Transverse colon (tissue), 4 donors: ENCODE measurements at regions not wholly inside any gene's neighbourhood (a gene's known extent, or its start where the extent isn't known, plus 50 kb on each side); places are given as distances from the start of the nearest gene placed in this dataset.

Experiments
- DNase-seq: peaks from one replicate; pipeline ENCODE4 v3.0.0-alpha.2; 2019
- H3K27ac ChIP-seq, 4 donors: fragments of 200-600 bp; sonication (generic); 2 replicates each; pipeline ENCODE4 v1.5.1; 2016 to 2018; ENCODE audit warnings: inconsistent platforms in 4 of 4
- H3K27me3 ChIP-seq: fragments of 200-600 bp; sonication (generic); 2 replicates; pipeline ENCODE4 v1.5.1; 2017; ENCODE audit warnings: inconsistent platforms
- H3K36me3 ChIP-seq, 4 donors: fragments of 200-600 bp; sonication (generic); 2 replicates each; pipeline ENCODE4 v1.5.1; 2017 to 2019; ENCODE audit warnings: inconsistent platforms in 4 of 4
- H3K4me1 ChIP-seq, 4 donors: fragments of 200-600 bp; sonication (generic); 2 replicates each; pipeline ENCODE4 v1.5.1; 2017 to 2020; ENCODE audit warnings: inconsistent platforms in 4 of 4
- H3K4me3 ChIP-seq, 4 donors: fragments of 200-600 bp; sonication (generic); 1 replicate in 1 of 4; 2 replicates in 3 of 4; pipeline versions ENCODE4 v1.5.1 to v1.6.1; 2017 to 2019; ENCODE audit warnings: inconsistent platforms in 4 of 4
- H3K9me3 ChIP-seq, 2 donors: fragments of 200-600 bp; sonication (generic); 2 replicates each; pipeline ENCODE4 v1.5.1; 2017 to 2019; ENCODE audit warnings: inconsistent platforms in 2 of 2
- EP300 ChIP-seq: sonication (generic); formaldehyde crosslinking; IDR thresholded peaks from one replicate; pipeline ENCODE4 v1.6.1; 2017; ENCODE audit warnings: antibody characterized with exemption, low read depth
- POLR2A ChIP-seq: fragments of 450-650 bp; IDR thresholded peaks from one replicate; pipeline ENCODE4 v1.6.1; 2016; ENCODE audit warnings: antibody characterized with exemption, mild to moderate bottlenecking, moderate library complexity
- POLR2AphosphoS5 ChIP-seq, 3 donors: sonication (generic); formaldehyde crosslinking; IDR thresholded peaks; one replicate each; pipeline ENCODE4 v1.6.1; 2016; ENCODE audit warnings: antibody characterized with exemption in 3 of 3
- WGBS, 2 donors: methylation state at CpG; one replicate each; pipeline ENCODE4 v1.1.5; 2018; ENCODE audit warnings: low coverage in 1 of 2; 5-methylcytosine and 5-hydroxymethylcytosine counted together
- in situ Hi-C, 4 donors: fragments of 200-750 bp; cut with MboI; loops; one replicate each; pipeline versions ENCODE4 v1.15.0 to v1.15.1; 2017; ENCODE audit warnings: low sequenced_read_pairs in 3 of 4, low pct_ligation_motif_present in 1 of 4, low pct_unique_long_range_greater_than_20kb in 1 of 4
- intact Hi-C: fragments of 100-400 bp; cut with DNase I; formaldehyde crosslinking; loops from one replicate; pipeline ENCODE4 v1.15.1; 2023; ENCODE audit warnings: low total_unique reads
- TF ChIP-seq, protein P1 (sequence below), 5 experiments: fragments of 200-600 bp in 3 of 5; fragments of 450-650 bp in 2 of 5; sonication (generic) in 3 of 5; IDR thresholded peaks; 1 replicate in 2 of 5; 2 replicates in 3 of 5; pipeline ENCODE4 v1.5.1; 2016 to 2017; ENCODE audit warnings: antibody characterized with exemption in 5 of 5, inconsistent platforms in 3 of 5, mild to moderate bottlenecking in 2 of 5, moderate library complexity in 1 of 5

DNA sequence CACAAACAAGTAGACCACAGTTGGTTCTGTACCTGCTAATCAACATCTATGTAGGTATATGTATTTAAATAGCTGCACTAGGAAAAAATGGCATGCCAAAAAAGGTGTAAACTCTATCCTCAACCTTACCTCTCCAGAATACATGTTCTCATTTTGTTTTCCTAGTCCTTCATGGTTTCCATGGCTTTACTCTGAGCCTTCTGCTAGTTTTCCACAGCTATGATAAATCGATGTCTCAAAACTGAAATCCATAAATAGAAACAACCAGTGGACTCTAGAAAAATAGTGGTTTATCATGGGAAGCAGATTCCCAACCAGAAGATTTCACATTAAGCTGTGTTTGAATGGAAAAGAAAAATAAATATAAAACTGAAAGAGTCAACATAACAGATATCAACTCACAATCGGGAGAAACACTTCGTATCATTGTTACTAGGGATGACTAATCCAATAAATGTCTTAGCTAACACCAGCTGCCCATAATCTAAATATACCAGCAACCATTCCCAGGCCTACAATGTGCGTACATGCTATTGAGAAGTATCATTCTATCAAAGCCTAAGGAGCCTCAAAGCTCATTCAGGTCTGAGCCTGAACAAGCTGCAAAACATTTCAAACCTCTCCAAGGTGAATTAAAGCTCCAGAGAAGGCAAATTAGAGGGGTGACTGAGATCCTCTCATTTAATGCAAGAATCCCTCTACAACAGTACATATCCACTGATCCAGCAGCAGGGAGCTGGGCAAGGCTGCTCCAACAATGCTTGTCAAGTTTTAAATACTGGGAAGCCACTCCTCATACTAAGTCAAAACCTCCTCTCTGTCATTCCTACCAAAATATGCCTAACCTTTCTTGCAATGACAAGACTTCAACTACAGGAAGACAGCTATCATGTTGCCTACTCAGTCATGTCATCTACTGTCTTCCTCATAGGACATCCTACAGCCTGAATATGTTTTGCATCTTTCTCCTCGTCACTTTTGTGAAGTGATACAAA is 90.2 kb downstream of the KCTD12 start:
- H3K9me3 ChIP-seq = no peaks in the 10 kb centered on the region
- peaks cover 0 to 8% (median 0%) of the 10 kb centered on the region in 4 donors for H3K4me1 ChIP-seq
- 60 to 68% methylated on average over 4 to 5 of the region's 5 CpGs for WGBS, 2 donors
- no peak for TF ChIP-seq POLR2AphosphoS5 (IDR thresholded peaks at IDR 0.05)
- TF ChIP-seq, protein P1, sequence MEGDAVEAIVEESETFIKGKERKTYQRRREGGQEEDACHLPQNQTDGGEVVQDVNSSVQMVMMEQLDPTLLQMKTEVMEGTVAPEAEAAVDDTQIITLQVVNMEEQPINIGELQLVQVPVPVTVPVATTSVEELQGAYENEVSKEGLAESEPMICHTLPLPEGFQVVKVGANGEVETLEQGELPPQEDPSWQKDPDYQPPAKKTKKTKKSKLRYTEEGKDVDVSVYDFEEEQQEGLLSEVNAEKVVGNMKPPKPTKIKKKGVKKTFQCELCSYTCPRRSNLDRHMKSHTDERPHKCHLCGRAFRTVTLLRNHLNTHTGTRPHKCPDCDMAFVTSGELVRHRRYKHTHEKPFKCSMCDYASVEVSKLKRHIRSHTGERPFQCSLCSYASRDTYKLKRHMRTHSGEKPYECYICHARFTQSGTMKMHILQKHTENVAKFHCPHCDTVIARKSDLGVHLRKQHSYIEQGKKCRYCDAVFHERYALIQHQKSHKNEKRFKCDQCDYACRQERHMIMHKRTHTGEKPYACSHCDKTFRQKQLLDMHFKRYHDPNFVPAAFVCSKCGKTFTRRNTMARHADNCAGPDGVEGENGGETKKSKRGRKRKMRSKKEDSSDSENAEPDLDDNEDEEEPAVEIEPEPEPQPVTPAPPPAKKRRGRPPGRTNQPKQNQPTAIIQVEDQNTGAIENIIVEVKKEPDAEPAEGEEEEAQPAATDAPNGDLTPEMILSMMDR (IDR thresholded peaks at IDR 0.05) = no peak
- no peak for TF ChIP-seq POLR2A
- no peak for TF ChIP-seq EP300
- H3K27me3 ChIP-seq = no peaks in the 10 kb centered on the region
- H3K36me3 ChIP-seq = no peaks in the 10 kb centered on the region
- intact Hi-C loops = no loop called here
- DNase-seq = no peak
- no peak overlapping the region for H3K4me3 ChIP-seq
- H3K27ac ChIP-seq = no peak overlapping the region
- in situ Hi-C loops = no loop called here

DNA sequence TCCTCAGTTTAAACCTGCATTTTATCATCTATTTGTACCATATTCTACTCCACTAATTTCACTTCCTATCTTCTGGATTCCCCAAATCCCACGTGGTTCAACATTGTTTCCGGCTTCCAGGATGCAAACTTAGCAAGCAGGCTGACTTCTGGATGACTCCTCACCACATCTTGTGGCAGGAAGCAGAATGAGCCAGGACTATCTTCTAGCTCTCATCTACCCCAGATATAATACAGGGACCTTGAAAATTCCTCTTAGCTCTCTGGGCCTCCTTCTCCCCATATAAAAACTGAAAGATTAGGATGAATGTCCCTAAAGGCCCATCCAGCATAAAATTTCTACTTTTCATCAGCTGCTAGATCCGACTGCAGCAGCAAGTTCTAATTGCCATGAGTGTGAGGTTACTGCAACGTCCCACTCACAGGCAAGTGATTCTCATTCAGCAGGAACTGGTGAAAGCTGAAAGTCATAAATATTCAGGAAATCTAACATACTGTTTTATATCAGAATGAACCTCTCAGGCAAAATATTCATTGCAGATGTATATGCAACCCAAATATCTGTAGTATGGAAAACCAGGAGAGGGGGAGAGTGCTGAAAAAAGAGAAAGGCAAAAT is 93.4 kb downstream of the KCTD12 start:
- 18 to 57% methylated on average over 2 to 4 of the region's 4 CpGs for WGBS, 2 donors
- Histone ChIP-seq H3K27me3 (no peaks in the 10 kb centered on the region), H3K4me1 (no peaks in the 10 kb centered on the region), H3K27ac (peak overlapping the region in 1 of 4 donors; percentile 44), H3K4me3 (no peak overlapping the region), H3K9me3 (no peaks in the 10 kb centered on the region), H3K36me3 (no peaks in the 10 kb centered on the region)
- DNase-seq = no peak
- TF ChIP-seq, protein P1 (IDR thresholded peaks at IDR 0.05) = no peak
- TF ChIP-seq EP300 (no peak), POLR2A (no peak), POLR2AphosphoS5 (IDR thresholded peaks at IDR 0.05) (no peak)
- in situ Hi-C loops (no loop called here), intact Hi-C loops (no loop called here)

DNA sequence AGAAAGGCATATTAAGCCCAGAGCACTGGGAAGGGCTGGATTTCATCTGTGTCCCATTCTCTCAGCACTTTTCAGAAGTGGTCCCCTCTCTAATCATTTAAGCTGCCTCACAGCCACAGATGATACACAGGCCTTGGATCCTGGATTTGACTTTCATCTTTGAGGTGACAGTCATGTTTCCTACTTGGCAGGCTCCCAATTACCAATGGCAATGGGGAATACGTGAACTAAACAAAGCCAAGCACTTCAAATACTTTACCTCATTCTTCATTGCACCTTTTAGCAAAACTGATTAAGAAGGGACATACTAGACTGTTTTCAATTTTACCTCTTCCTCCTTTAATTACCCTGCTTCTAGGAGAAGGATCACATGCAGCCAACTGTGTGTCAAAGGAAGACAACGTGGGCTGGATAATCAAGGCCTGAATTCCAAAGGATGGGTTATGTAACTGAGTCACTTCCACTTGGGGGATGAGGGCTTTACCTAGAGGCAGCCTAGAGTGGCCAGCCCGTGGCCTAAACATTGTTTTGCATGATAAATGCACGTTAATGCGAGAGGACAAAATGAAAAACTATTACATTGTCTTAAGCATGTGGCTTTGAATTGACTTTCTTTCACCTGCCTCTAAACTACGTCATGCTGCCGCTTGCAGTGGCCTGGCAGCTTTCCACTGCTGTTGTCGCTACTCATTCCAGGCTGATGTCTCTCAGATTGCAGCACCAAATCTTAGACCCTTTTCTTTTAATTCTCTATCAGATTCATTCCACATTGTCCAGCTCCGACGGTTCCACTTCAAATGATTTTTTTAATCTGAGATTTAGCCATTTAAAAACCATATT is 95.0 kb downstream of the KCTD12 start:
- Histone ChIP-seq H3K27me3 (no peaks in the 10 kb centered on the region), H3K4me1 (no peaks in the 10 kb centered on the region), H3K4me3 (no peak overlapping the region), H3K27ac (no peak overlapping the region), H3K36me3 (no peaks in the 10 kb centered on the region), H3K9me3 (no peaks in the 10 kb centered on the region)
- TF ChIP-seq, protein P1 (IDR thresholded peaks at IDR 0.05) = no peak
- no peak for TF ChIP-seq POLR2A
- TF ChIP-seq EP300 = no peak
- no peak for TF ChIP-seq POLR2AphosphoS5 (IDR thresholded peaks at IDR 0.05)
- 83 to 85% methylated on average over 2 to 10 of the region's 10 CpGs for WGBS, 2 donors
- in situ Hi-C loops = no loop called here
- no peak for DNase-seq
- intact Hi-C loops = no loop called here

DNA sequence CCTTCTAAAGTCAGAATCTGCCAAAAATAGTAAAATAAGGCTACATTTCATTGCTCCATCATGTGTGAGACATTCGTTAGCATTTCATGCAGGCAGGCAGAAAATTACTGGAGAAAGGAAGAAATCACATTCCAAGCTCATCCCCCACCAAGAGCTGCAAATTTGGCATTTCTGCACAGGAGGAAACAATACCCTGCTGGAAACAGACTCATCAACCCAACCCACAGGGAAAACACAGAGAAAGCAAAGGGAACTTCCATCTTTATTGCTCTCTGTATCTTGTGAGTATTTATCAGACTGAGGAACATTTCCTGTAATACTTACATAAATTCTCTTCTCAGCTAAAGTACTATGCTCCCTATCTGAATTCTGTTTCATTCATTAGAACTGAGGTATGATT is 95.7 kb downstream of the KCTD12 start:
- WGBS, 2 donors = 76 to 81% methylated on average over 1 of the region's 1 CpG
- TF ChIP-seq POLR2AphosphoS5 (IDR thresholded peaks at IDR 0.05) (no peak), EP300 (no peak), POLR2A (no peak)
- TF ChIP-seq, protein P1 (IDR thresholded peaks at IDR 0.05) = no peak
- intact Hi-C loops (no loop called here), in situ Hi-C loops (no loop called here)
- Histone ChIP-seq H3K4me1 (no peaks in the 10 kb centered on the region), H3K36me3 (no peaks in the 10 kb centered on the region), H3K27ac (no peak overlapping the region), H3K27me3 (no peaks in the 10 kb centered on the region), H3K9me3 (no peaks in the 10 kb centered on the region), H3K4me3 (no peak overlapping the region)
- DNase-seq = no peak
